ENCODE measurements at regions not wholly inside any gene's neighbourhood (a gene's known extent, or its start where the extent isn't known, plus 50 kb on each side); places are given as distances from the start of the nearest gene placed in this dataset.

GRCh38 chr10:118153287-118153686 is 106.5 kb upstream of the RAB11FIP2 start:
- TF ChIP-seq CTCF (IDR thresholded peaks at IDR 0.05; ENCODE audit: insufficient read depth, low read length, poor library complexity, severe bottlenecking) (no peak), EZH2phosphoT487 (conservative IDR thresholded peaks at IDR 0.05; ENCODE audit: low read length) (no peak)
